ENCODE measurements at regions not wholly inside any gene's neighbourhood (a gene's known extent, or its start where the extent isn't known, plus 50 kb on each side); places are given as distances from the start of the nearest gene placed in this dataset.

GRCh38 chr20:57879779-57880570, 170.2 kb upstream of the PMEPA1 start:
- Histone ChIP-seq H3K9ac (ENCODE audit: extremely low read depth, low read length, poor library complexity, severe bottlenecking) (no peak overlapping the region), H3K36me3 (ENCODE audit: control insufficient read depth, insufficient read depth, low read length) (no peaks in the 10 kb centered on the region), H3K4me3 (ENCODE audit: low read length) (no peak overlapping the region), H3K9me3 (ENCODE audit: control insufficient read depth, low read length) (no peaks in the 10 kb centered on the region), H3K27ac (ENCODE audit: low read depth, low read length) (no peak overlapping the region), H3K27me3 (ENCODE audit: control insufficient read depth, insufficient read depth, low read length, poor library complexity, severe bottlenecking) (no peaks in the 10 kb centered on the region), H3K4me1 (ENCODE audit: control insufficient read depth, insufficient read depth, low read length) (no peaks in the 10 kb centered on the region)
- Mint-ChIP-seq H3K4me3 (no peak overlapping the region), H3K27me3 (ENCODE audit: insufficient read depth) (peaks cover 13% of the 10 kb centered on the region), H3K4me1 (peaks cover 7% of the 10 kb centered on the region), H3K27ac (no peak overlapping the region), H3K9me3 (no peaks in the 10 kb centered on the region), H3K36me3 (ENCODE audit: low read depth) (no peaks in the 10 kb centered on the region)
- WGBS, 2 experiments (ENCODE audit: insufficient coverage in 1 of 2, insufficient read length in 1 of 2): 87 to 89% methylated on average over 7 to 12 of the region's 13 CpGs
- DNase-seq: no peak
- TF ChIP-seq CTCF (conservative IDR thresholded peaks at IDR 0.05): no peak

GRCh38 chr20:57879437-57879778, 169.6 kb upstream of the PMEPA1 start:
- Histone ChIP-seq H3K4me1 (ENCODE audit: control insufficient read depth, insufficient read depth, low read length) (no peaks in the 10 kb centered on the region), H3K9ac (ENCODE audit: extremely low read depth, low read length, poor library complexity, severe bottlenecking) (no peak overlapping the region), H3K9me3 (ENCODE audit: control insufficient read depth, low read length) (no peaks in the 10 kb centered on the region), H3K36me3 (ENCODE audit: control insufficient read depth, insufficient read depth, low read length) (no peaks in the 10 kb centered on the region), H3K27ac (ENCODE audit: low read depth, low read length) (no peak overlapping the region), H3K4me3 (ENCODE audit: low read length) (no peak overlapping the region), H3K27me3 (ENCODE audit: control insufficient read depth, insufficient read depth, low read length, poor library complexity, severe bottlenecking) (no peaks in the 10 kb centered on the region)
- H3K9me3 Mint-ChIP-seq: no peaks in the 10 kb centered on the region
- H3K4me3 Mint-ChIP-seq: no peak overlapping the region
- no peak for TF ChIP-seq CTCF (conservative IDR thresholded peaks at IDR 0.05)
- DNase-seq: no peak
- WGBS, 2 experiments (ENCODE audit: insufficient coverage in 1 of 2, insufficient read length in 1 of 2): 89 to 100% methylated on average over 1 to 7 of the region's 7 CpGs
- H3K36me3 Mint-ChIP-seq (ENCODE audit: low read depth): no peaks in the 10 kb centered on the region
- H3K27ac Mint-ChIP-seq: no peak overlapping the region
- peaks cover 13% of the 10 kb centered on the region for H3K27me3 Mint-ChIP-seq (ENCODE audit: insufficient read depth)
- H3K4me1 Mint-ChIP-seq: peaks cover 7% of the 10 kb centered on the region

- H3K27ac ChIP-seq (ENCODE audit: low read depth, low read length): no peak overlapping the region
- H3K4me1 ChIP-seq (ENCODE audit: control insufficient read depth, insufficient read depth, low read length): no peaks in the 10 kb centered on the region
- no peaks in the 10 kb centered on the region for H3K9me3 ChIP-seq (ENCODE audit: control insufficient read depth, low read length)
- no peak overlapping the region for H3K4me3 Mint-ChIP-seq
- no peaks in the 10 kb centered on the region for H3K36me3 Mint-ChIP-seq (ENCODE audit: low read depth)
- WGBS, 2 experiments (ENCODE audit: insufficient coverage in 1 of 2, insufficient read length in 1 of 2): 91 to 100% methylated on average over 1 to 8 of the region's 8 CpGs
- H3K4me3 ChIP-seq (ENCODE audit: low read length): no peak overlapping the region
- no peak overlapping the region for H3K9ac ChIP-seq (ENCODE audit: extremely low read depth, low read length, poor library complexity, severe bottlenecking)
- H3K27me3 Mint-ChIP-seq (ENCODE audit: insufficient read depth): peaks cover 13% of the 10 kb centered on the region
- no peak for TF ChIP-seq CTCF (conservative IDR thresholded peaks at IDR 0.05)
- no peak for DNase-seq
- H3K27ac Mint-ChIP-seq: no peak overlapping the region
- H3K27me3 ChIP-seq (ENCODE audit: control insufficient read depth, insufficient read depth, low read length, poor library complexity, severe bottlenecking): no peaks in the 10 kb centered on the region
- H3K9me3 Mint-ChIP-seq: no peaks in the 10 kb centered on the region
- H3K4me1 Mint-ChIP-seq: peaks cover 7% of the 10 kb centered on the region
- no peaks in the 10 kb centered on the region for H3K36me3 ChIP-seq (ENCODE audit: control insufficient read depth, insufficient read depth, low read length)
Measured at GRCh38 chr20:57878786-57879424, 169.1 kb upstream of the PMEPA1 start.

Measured in endodermal cell (in vitro differentiated cells).